CD4-positive, alpha-beta T cell treated with Interleukin-10 for 1 hour (primary cell): ENCODE measurements at regions not wholly inside any gene's neighbourhood (a gene's known extent, or its start where the extent isn't known, plus 50 kb on each side); places are given as distances from the start of the nearest gene placed in this dataset.
"Not testable (repeated sequence)": the region's sequence is repeated elsewhere in the genome, so short reads cannot be mapped to it uniquely, and the experiment has no call there.

ENCODE experiments used
- DNase-seq: peaks from one replicate; pipeline ENCODE4 v3.0.0-alpha.2; 2020

- no peak for DNase-seq
Measured at GRCh38 chr16:48972236-48972635, 309.4 kb downstream of the CBLN1 start.

GRCh38 chr16:48971571-48972077, 310.0 kb downstream of the CBLN1 start:
- no peak for DNase-seq

- DNase-seq, result no peak
Measured at GRCh38 chr16:48970216-48970615, 311.4 kb downstream of the CBLN1 start.

DNA sequence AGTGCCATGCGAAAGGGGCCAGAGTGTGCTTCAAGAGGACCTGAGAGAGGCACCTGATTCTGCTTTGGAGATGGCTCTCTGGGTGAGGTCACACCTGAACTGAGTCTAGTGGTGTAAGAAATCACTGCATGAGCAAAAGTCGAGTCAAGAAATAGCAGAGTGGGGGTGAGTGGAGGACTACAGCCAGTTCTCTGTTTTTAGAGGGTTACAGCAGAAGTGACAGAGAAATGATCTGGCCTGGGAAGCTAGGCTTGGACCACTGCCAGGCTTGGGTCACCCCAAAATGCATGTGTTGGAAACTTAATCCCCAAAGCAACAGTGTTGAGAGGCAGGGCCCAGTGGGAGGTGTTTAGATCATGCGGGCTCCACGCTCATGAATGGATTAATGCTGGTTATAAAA, 312.0 kb downstream of the CBLN1 start:
- DNase-seq, result no peak

- DNase-seq, result no peak
Measured at GRCh38 chr16:48965386-48965785, 316.3 kb downstream of the CBLN1 start.

DNA sequence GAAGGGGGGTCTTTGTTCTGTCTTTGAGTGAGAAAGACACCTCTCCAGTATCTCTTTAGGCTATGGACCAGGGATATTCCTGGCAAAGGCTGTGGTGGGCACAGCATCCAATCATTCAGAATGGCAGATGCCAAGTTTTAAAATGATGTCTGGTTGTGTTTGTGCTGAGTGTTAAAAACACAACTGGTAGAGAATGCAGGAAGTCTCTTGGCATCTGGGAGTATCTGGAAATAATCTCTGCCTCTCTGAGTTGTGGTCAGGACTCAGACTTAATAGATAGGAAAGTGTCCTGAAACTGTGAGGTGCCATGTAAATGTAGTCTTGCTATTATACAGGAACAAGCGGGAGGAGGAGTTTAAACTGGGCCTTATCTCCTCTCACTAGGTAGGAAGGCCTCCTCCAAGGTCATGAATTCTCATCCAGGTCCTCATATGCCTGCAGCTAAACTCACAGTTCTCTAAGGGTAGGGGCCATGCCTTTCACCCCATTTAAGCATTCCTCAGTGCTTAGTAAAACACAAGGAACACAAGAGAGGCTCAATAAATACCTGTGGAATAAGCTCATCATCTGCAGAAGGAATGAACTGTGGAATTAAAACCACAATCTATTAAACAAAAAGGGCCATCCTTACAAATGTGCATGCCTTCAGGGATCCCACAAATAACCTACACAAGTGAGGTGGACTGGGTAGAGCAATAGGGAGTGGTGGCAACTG, 317.6 kb downstream of the CBLN1 start:
- DNase-seq, result no peak

DNA sequence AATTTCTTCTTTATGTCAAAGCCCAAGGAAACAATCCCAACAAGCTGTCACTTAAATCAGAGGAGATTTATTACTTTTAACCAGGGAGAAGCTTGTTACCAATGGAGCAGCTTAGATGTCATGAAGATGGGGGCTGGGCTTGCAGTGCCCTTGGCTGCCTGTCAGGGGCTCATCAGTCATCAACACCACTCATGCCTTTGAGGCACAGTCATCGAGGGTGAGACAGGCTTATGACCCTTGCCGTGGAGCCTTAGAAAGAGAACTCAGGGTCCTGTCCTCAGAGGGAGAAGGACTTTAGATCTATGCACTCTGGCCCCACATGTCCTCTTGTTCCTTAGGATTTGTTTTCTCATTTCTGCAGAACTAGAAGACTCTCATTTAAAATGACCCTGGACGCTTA, 318.3 kb downstream of the CBLN1 start:
- no peak for DNase-seq

DNA sequence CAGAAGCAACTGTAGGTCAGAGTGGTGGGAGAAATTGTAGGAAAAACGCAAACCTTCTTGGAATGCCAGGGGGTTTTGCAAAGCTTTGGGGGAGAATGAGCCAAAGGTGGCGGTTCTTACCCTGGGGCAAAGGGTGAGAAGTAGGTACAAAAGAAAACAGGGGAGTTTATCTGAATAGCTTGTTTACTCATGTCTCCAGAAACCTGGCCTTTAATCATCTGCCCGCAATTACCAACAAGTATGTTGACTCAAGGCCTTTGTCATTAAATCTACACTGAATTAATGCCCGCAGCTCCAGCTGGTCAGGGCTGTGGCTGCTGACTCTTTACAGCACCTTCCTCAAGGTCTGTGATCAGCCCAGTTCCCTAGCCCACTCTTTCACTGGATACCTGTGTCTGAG, 320.1 kb downstream of the CBLN1 start:
- DNase-seq, result no peak

DNA sequence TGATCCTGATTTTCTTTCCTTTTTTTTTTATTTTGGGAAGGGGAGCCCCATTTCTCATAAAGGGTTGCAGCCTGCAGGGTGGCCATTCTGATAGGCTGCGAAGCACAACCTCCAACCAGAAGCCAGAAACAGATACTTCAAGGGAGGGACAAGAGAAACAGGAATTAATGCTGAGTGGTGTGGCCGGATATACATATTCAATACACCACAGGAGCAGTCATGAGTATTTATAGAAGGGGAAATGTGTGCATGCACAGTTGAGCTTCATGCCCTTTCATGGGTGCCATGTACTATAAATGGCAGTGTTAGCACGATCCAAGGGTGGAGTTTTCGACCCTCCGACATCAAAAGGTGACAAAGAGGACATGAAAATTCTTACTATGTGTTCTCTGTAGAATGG, 320.8 kb downstream of the CBLN1 start:
- no peak for DNase-seq

DNA sequence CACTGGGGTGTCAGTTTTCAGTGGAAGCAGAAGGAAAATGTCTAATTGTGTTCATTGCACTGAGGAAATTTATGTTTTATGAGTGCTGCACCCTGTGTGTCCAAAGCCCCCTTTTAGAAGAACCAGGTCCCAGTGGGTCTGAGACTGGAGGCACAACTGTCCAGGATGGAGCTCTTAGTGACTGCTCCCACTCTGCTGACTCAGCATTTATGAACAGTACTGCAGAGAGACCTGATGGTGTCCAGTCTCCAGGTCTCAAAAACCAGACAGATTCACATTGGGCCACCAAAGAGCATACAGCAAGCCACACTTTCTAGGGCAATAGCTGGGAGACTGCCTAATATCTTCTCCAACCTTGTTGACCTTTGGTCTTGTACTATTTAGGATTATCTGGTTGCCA, 321.9 kb downstream of the CBLN1 start:
- DNase-seq, result no peak

DNA sequence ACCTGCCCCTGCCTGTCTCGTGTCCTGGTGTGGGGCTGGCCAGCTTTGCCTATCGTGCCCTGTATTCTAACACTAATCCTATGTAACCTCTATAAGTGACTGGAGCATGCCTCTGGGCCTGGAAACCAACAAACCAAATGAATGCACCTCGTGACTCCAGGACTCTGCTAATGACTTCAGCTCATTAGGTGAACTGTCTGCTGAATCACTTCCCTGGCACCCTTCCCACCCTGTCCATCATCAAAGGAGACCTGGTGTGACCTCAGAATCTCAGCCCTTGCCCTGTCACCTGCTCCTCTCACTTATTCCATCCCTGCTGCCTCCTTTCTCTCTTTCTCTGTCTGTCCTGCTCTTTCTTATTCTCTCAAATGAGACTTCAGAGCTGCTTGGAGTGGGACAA, 322.4 kb downstream of the CBLN1 start:
- no peak for DNase-seq

- DNase-seq, result no peak
Measured at GRCh38 chr16:48958681-48959080, 323.0 kb downstream of the CBLN1 start.

- DNase-seq, result no peak
Measured at GRCh38 chr16:48956620-48957019, 325.0 kb downstream of the CBLN1 start.

GRCh38 chr16:48955837-48956236, 325.8 kb downstream of the CBLN1 start:
- DNase-seq, result no peak

DNA sequence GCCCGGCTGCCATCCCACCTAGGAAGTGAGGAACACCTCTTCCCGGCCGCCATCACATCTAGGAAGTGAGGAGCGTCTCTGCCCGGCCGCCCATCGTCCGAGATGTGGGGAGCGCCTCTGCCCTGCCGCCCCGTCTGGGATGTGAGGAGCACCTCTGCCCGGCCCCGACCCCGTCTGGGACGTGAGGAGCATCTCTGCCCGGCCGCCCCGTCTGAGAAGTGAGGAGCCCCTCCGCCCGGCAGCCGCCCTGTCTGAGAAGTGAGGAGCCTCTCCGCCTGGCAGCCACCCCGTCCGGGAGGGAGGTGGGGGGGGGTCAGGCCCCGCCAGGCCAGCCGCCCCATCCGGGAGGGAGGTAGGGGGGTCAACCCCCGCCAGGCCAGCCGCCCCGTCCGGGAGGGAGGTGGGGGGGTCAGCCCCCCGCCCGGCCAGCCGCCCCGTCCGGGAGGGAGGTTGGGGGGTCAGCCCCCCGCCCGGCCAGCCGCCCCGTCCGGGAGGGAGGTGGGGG, 330.0 kb downstream of the CBLN1 start:
- not testable (repeated sequence) for DNase-seq

DNA sequence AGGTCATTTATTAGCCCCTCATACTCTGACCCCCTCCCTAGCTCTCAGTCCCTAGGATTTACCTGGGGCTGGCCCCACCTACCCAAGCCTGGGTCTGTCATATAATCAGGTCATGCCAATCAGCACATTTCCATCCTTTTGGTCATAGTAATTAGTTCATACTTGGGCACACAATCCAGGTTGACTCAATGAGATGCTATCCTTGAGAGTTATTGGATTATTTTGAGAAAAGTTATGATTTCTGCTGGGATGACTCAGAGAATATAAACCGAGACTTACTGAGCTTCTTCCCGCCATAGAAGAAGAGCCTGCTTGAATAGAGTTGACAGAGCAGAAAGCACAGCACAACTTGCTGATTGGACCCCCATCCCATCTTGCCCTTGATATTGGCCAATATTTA, 331.5 kb downstream of the CBLN1 start:
- DNase-seq, result no peak

DNA sequence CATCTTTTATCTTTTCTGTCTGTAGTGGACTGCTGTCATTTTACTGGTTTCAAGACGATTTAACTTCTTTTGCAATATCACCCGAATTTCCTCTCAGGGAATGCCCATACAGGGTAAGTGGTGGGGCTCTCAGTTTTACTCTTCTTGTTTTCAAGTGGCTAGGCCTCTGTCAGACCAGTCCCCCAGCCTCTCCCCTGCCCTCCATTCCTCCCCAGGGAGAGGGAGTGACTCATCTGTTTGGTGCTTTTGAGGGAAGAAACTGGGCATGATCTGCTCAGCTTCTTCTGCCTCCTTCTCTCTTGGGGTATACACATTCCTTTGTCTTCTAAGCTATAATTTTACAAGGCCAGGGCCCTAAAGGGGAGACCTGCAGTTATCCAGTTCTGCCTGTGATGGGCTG, 332.0 kb downstream of the CBLN1 start:
- no peak for DNase-seq

DNA sequence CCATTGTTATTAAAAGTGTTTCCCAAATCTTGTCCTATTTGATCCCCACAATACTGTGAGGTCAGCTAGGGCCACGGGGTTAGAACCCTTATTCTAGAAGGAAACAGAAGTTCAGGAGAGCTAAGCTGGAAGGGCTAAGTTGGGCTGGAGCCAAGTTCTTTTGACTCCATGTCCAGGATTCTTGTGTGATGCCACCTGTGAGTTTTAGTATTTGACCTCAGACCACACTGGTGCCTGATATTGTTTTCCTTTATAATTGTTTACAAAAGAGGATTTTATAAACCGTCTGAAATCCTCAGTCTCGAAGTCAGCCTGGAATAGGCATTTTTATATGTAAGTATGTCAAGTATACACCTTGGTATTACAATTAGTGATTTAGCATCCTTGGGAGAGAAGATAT, 332.7 kb downstream of the CBLN1 start:
- DNase-seq, result no peak

GRCh38 chr16:48947371-48947713, 334.3 kb downstream of the CBLN1 start:
- no peak for DNase-seq

GRCh38 chr16:48946686-48947370, 334.8 kb downstream of the CBLN1 start:
- no peak for DNase-seq

DNA sequence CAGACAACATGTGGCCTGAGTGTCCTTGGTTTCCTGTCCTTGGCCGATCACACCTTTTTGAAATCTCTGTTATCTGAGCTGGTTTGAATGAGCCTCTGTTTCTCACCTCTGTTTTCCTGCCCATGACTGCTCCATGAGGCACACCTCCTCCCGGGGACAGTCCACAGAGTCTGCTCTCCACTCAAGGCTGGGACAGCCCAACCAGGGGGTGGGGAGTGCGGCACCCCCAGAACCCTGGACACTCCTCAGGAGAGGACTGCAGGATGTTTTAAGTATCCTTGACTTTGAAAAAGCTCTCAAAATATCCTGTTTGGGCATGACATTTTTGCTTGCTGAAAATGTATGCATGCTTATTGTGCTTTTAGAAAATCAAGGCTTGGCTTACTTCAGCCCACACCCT, 333.0 kb upstream of the N4BP1 start:
- no peak for DNase-seq

DNA sequence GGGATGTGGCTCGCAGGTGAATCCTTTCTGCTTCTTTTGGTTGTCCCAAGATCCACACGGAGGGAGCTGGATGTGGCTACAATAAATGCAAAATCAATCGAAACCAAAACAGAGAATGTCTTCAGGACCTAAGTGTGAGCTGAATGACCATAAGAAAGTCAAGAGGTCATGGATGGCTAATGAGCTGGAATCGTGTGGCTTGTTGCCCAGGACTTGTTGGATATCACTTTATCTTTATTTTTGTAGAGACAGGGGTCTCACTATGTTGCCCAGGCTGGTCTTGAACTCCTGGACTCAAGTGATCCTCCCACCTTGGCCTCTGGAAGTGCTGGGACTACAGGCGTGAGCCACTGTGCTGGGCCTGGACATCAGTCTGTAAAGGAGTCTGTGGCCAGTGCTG, 326.8 kb upstream of the N4BP1 start:
- DNase-seq, result no peak

DNA sequence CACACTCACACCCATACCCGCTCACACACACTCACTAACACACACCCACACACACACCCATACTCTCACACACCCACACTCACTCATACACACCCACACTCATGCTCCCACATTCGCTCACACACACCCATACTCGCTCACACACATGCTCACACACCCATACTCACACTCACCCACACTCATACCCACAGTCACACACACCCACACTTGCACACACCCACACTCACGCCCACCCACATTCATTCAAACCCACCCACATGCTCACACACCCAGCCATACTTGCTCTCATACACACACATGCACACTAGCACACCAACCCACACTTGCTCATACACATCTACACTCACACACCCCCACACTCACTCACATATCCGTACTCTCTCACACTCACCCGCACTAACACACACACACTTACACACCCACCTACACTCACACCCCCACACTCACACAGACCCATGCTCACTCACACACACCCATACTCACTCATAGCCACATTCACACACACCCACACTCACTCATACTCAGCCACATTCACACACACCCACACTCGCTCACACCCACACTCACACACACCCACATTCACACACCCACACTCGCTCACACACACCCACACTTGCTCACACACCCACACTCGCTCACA, 322.4 kb upstream of the N4BP1 start:
- DNase-seq, result no peak

- no peak for DNase-seq
Measured at GRCh38 chr16:48930951-48931553, 321.1 kb upstream of the N4BP1 start.
